H1 (cell line): ENCODE measurements at regions not wholly inside any gene's neighbourhood (a gene's known extent, or its start where the extent isn't known, plus 50 kb on each side); places are given as distances from the start of the nearest gene placed in this dataset.

Experiments used
- CTCF ChIA-PET: fragments of 300-600 bp; sonication (Branson Sonifier 250); formaldehyde crosslinking; loops from one replicate; lab custom pipeline; 2021; ENCODE audit not compliant: partially characterized antibody; lab: Charles Lee
- POLR2A ChIA-PET: fragments of 300-600 bp; sonication (Branson Sonifier 250); formaldehyde crosslinking; loops from one replicate; lab custom pipeline; 2021; ENCODE audit warnings: inconsistent platforms; ENCODE audit not compliant: partially characterized antibody; lab: Charles Lee
- DNase-seq, 2 experiments: peaks; one replicate each; pipeline versions ENCODE4 v3.0.0 to v3.0.0-alpha.2; 2010 to 2022; ENCODE audit warnings: low spot score in 2 of 2, low read depth in 1 of 2, mixed read lengths in 1 of 2
- FAIRE-seq: peaks from 2 replicates; lab custom pipeline; 2011; peaks lifted over from hg19 to GRCh38; lab: Jason Lieb, UNC
- H2AFZ ChIP-seq: 2 replicates; pipeline ENCODE4 v1.8.1; 2012; ENCODE audit warnings: low read length, inconsistent platforms
- H2AK5ac ChIP-seq: 2 replicates; pipeline ENCODE4 v1.6.1; 2013; ENCODE audit warnings: low read depth, low read length
- H2BK120ac ChIP-seq: replicated peaks from 2 replicates; pipeline ENCODE3; 2013; ENCODE audit warnings: low read depth, low read length, inconsistent platforms
- H2BK12ac ChIP-seq: 2 replicates; pipeline ENCODE4 v1.6.1; 2013; ENCODE audit warnings: low read depth, low read length
- H2BK15ac ChIP-seq: 2 replicates; pipeline ENCODE4 v1.6.1; 2013; ENCODE audit warnings: low read length
- H2BK20ac ChIP-seq: 2 replicates; pipeline ENCODE4 v1.6.1; 2013; ENCODE audit warnings: low read length
- H2BK5ac ChIP-seq: 2 replicates; pipeline ENCODE4 v1.6.1; 2013; ENCODE audit warnings: low read depth, low read length
- H3K14ac ChIP-seq: 2 replicates; pipeline ENCODE4 v1.6.1; 2013; ENCODE audit warnings: inconsistent platforms; ENCODE audit not compliant: insufficient read length
- H3K18ac ChIP-seq: 2 replicates; pipeline ENCODE4 v1.6.1; 2013; ENCODE audit warnings: low read length; ENCODE audit errors: extremely low read depth
- H3K23ac ChIP-seq: 2 replicates; pipeline ENCODE4 v1.6.1; 2013; ENCODE audit warnings: inconsistent platforms; ENCODE audit not compliant: insufficient read length
- H3K23me2 ChIP-seq: 2 replicates; pipeline ENCODE4 v1.6.1; 2013; ENCODE audit warnings: low read depth, low read length
- H3K27ac ChIP-seq: 2 replicates; pipeline ENCODE4 v1.6.1; 2011; ENCODE audit warnings: low read depth, low read length, inconsistent platforms
- H3K27me3 ChIP-seq, 4 experiments: replicated peaks in 1 of 4; 1 replicate in 1 of 4; 2 replicates in 3 of 4; pipeline versions ENCODE4 v1.6.1 to v1.8.1; 2011 to 2013; ENCODE audit warnings: low read length in 3 of 4, mild to moderate bottlenecking in 3 of 4, inconsistent platforms in 2 of 4, mixed read lengths in 2 of 4, moderate library complexity in 1 of 4; ENCODE audit not compliant: control insufficient read depth in 3 of 4, insufficient read depth in 3 of 4; ENCODE audit errors: extremely low read depth in 1 of 4
- H3K36me3 ChIP-seq, 4 experiments: 2 replicates each; pipeline versions ENCODE4 v1.6.1 to v1.8.1; 2011 to 2013; ENCODE audit warnings: mild to moderate bottlenecking in 4 of 4, low read length in 3 of 4, moderate library complexity in 2 of 4, control low read depth in 1 of 4, inconsistent platforms in 1 of 4; ENCODE audit not compliant: insufficient read depth in 4 of 4, control insufficient read depth in 2 of 4
- H3K4ac ChIP-seq: replicated peaks from 2 replicates; pipeline ENCODE3; 2013; ENCODE audit warnings: low read length, low read depth, mixed read lengths, inconsistent platforms; ENCODE audit not compliant: insufficient read length
- H3K4me1 ChIP-seq, 4 experiments: replicated peaks in 1 of 4; 1 replicate in 1 of 4; 2 replicates in 3 of 4; pipeline versions ENCODE4 v1.6.1 to v1.8.1; 2011 to 2013; ENCODE audit warnings: low read length in 3 of 4, inconsistent platforms in 2 of 4, mixed read lengths in 1 of 4; ENCODE audit not compliant: insufficient read depth in 4 of 4, control insufficient read depth in 3 of 4
- H3K4me2 ChIP-seq, 2 experiments: 2 replicates each; pipeline versions ENCODE4 v1.6.1 to v1.8.1; 2011 to 2013; ENCODE audit warnings: low read depth in 2 of 2, low read length in 2 of 2, control low read depth in 1 of 2, inconsistent platforms in 1 of 2, mild to moderate bottlenecking in 1 of 2; ENCODE audit not compliant: insufficient read depth in 1 of 2
- H3K4me3 ChIP-seq, 4 experiments: fragments of 200-600, 300-600 bp in 1 of 4; sonication (generic), shearing (Covaris generic), sonication (Bioruptor Twin) in 1 of 4; 2 replicates each; pipeline versions ENCODE4 v1.5.1 to v1.8.1; 2011 to 2016; ENCODE audit warnings: low read length in 4 of 4, low read depth in 3 of 4, control low read depth in 2 of 4, inconsistent platforms in 2 of 4, mild to moderate bottlenecking in 2 of 4, mixed read lengths in 1 of 4, moderate library complexity in 1 of 4; ENCODE audit not compliant: insufficient read depth in 2 of 4; ENCODE audit errors: extremely low read depth in 1 of 4
- H3K56ac ChIP-seq: replicated peaks from 2 replicates; pipeline ENCODE3; 2013; ENCODE audit warnings: low read depth, mild to moderate bottlenecking, mixed read lengths, low read length, inconsistent platforms; ENCODE audit not compliant: insufficient read length
- H3K79me1 ChIP-seq: 2 replicates; pipeline ENCODE4 v1.6.1; 2013; ENCODE audit warnings: low read depth, low read length, control low read depth
- H3K79me2 ChIP-seq, 2 experiments: 2 replicates each; pipeline versions ENCODE4 v1.6.1 to v1.8.1; 2012 to 2013; ENCODE audit warnings: low read length in 2 of 2, mild to moderate bottlenecking in 2 of 2, inconsistent platforms in 1 of 2; ENCODE audit not compliant: insufficient read depth in 2 of 2, control insufficient read depth in 1 of 2
- H3K9ac ChIP-seq, 4 experiments: replicated peaks in 1 of 4; 1 replicate in 1 of 4; 2 replicates in 3 of 4; pipeline versions ENCODE4 v1.6.1 to v1.8.1; 2011 to 2013; ENCODE audit warnings: low read depth in 3 of 4, low read length in 3 of 4, control low read depth in 2 of 4, mild to moderate bottlenecking in 2 of 4, moderate library complexity in 2 of 4, inconsistent platforms in 1 of 4; ENCODE audit errors: extremely low read depth in 1 of 4
- H3K9me3 ChIP-seq, 2 experiments: 2 replicates each; pipeline versions ENCODE4 v1.6.1 to v1.8.1; 2012 to 2013; ENCODE audit warnings: mild to moderate bottlenecking in 2 of 2, moderate library complexity in 2 of 2, control low read depth in 1 of 2, inconsistent platforms in 1 of 2, low read depth in 1 of 2, low read length in 1 of 2, mixed read lengths in 1 of 2; ENCODE audit not compliant: insufficient read depth in 2 of 2
- H4K20me1 ChIP-seq, 2 experiments: replicated peaks in 1 of 2; 2 replicates each; pipeline versions ENCODE3 to v1.8.1; 2011 to 2013; ENCODE audit warnings: inconsistent platforms in 2 of 2, low read length in 2 of 2, mild to moderate bottlenecking in 1 of 2; ENCODE audit not compliant: insufficient read depth in 2 of 2, control insufficient read depth in 1 of 2
- H4K5ac ChIP-seq: 2 replicates; pipeline ENCODE4 v1.6.1; 2013; ENCODE audit warnings: low read length, low read depth, mixed read lengths, inconsistent platforms; ENCODE audit not compliant: insufficient read length
- H4K8ac ChIP-seq: 2 replicates; pipeline ENCODE4 v1.8.0; 2013; ENCODE audit warnings: mild to moderate bottlenecking, moderate library complexity, low read length, inconsistent platforms; ENCODE audit not compliant: insufficient read depth; ENCODE audit errors: extremely low read depth
- H4K91ac ChIP-seq: replicated peaks from 2 replicates; pipeline ENCODE3; 2013; ENCODE audit warnings: low read length, mixed read lengths, inconsistent platforms; ENCODE audit not compliant: insufficient read length
- CTBP2 ChIP-seq: IDR thresholded peaks from 2 replicates; pipeline ENCODE4 v1.7.0; 2011; ENCODE audit warnings: borderline replicate concordance, mild to moderate bottlenecking, moderate library complexity, mixed read lengths, low read length; ENCODE audit not compliant: insufficient read depth, insufficient read length
- NRF1 ChIP-seq: IDR thresholded peaks from 2 replicates; pipeline ENCODE4 v1.6.1; 2011; ENCODE audit warnings: mild to moderate bottlenecking, low read depth, low read length, improper control_type of control experiment
- POU5F1 ChIP-seq: IDR thresholded peaks from 2 replicates; pipeline ENCODE4 v1.6.1; 2011; ENCODE audit warnings: low read depth, mild to moderate bottlenecking, low read length, moderate library complexity
- SIN3A ChIP-seq, 2 experiments: IDR thresholded peaks in 1 of 2; conservative IDR thresholded peaks in 1 of 2; 2 replicates each; pipeline ENCODE4 v1.6.1; 2011 to 2012; ENCODE audit warnings: low read length in 2 of 2, improper control_type of control experiment in 1 of 2, low read depth in 1 of 2, mild to moderate bottlenecking in 1 of 2
- WGBS, 2 experiments: shearing (Covaris generic) in 1 of 2; methylation state at CpG; one replicate each; pipeline versions ENCODE4 v1.1.6 to v1.1.7; 2013 to 2015; ENCODE audit warnings: low lambda C conversion rate in 2 of 2, mixed read lengths in 2 of 2, inconsistent platforms in 1 of 2, low coverage in 1 of 2, missing lambda C conversion rate in 1 of 2; ENCODE audit not compliant: insufficient replicate concordance in 2 of 2, insufficient coverage in 1 of 2, insufficient read length in 1 of 2; ENCODE audit errors: extremely low coverage in 1 of 2, missing lambda C conversion rate in 1 of 2; 5-methylcytosine and 5-hydroxymethylcytosine counted together

DNA sequence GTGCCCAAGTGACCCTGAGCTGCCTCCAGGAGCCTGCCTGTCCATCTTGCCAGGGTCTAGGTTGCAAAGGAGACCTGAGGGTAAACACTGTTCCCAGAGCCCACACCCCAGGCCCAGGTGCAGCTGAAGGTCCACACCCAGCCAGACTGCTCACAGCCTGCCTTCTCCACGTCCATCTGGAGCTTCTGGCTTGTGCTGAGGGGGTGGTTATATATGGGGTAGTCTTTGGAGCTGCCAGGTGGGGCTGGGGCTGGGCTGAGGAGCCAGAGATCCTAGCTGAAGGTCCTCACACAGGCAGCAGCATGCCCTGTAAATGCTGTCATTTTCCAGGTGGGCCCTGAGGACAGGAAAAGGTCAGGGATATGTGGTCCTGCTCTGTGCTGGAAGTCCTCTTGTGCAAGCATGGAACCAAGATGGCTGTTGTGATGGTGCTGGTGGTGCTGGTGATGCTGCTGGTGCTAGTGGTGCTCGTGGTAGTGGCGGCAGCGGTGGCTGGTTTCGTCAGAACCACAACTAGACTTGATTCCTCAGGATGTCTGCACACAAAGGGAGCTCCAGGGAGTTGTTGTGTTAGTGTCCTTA, 182.7 kb downstream of the MATN1 start:
- WGBS, 2 experiments, result 65% methylated on average over 5 of the region's 5 CpGs; no CpG with 5 or more reads in 1 of the 2 experiments
- H3K4me3 ChIP-seq, result no peak overlapping the region
- no peak overlapping the region for H3K23ac ChIP-seq
- H3K9me3 ChIP-seq, result peaks cover 0 to 3% of the 10 kb centered on the region in 2 experiments; a peak in 1 of 4 replicates
- no peak overlapping the region for H3K9ac ChIP-seq
- H3K23me2 ChIP-seq, result no peaks in the 10 kb centered on the region
- no peak overlapping the region for H4K5ac ChIP-seq
- no peak overlapping the region for H4K8ac ChIP-seq
- no peak overlapping the region for H2BK15ac ChIP-seq
- H3K27ac ChIP-seq, result no peak overlapping the region
- H4K91ac ChIP-seq, result no peak overlapping the region
- CTCF ChIA-PET, result interaction anchor here (0.9 kb wide), 1 partner anchor 29 kb away, joined by 3 read pairs; no protein-coding TSS in a partner anchor
- H3K79me1 ChIP-seq, result no peaks in the 10 kb centered on the region
- H2BK12ac ChIP-seq, result no peak overlapping the region
- H3K4ac ChIP-seq, result no peak overlapping the region
- no peak overlapping the region for H2BK20ac ChIP-seq
- no peaks in the 10 kb centered on the region for H3K36me3 ChIP-seq
- TF ChIP-seq SIN3A (conservative IDR thresholded peaks at IDR 0.05 in 1 of 2, IDR thresholded peaks at IDR 0.05 in 1 of 2; ENCODE audit: low read depth in 1 of 2, low read length in 2 of 2) (no peak), POU5F1 (no peak), CTBP2 (no peak), NRF1 (no peak)
- H3K4me2 ChIP-seq, result no peak overlapping the region
- H4K20me1 ChIP-seq, result no peaks in the 10 kb centered on the region
- no peak for FAIRE-seq
- no peaks in the 10 kb centered on the region for H3K79me2 ChIP-seq
- no peak overlapping the region for H3K18ac ChIP-seq
- POLR2A ChIA-PET, result no interaction called here
- no peak overlapping the region for H3K56ac ChIP-seq
- H2BK5ac ChIP-seq, result no peak overlapping the region
- H2BK120ac ChIP-seq, result no peak overlapping the region
- no peak for DNase-seq
- no peak overlapping the region for H2AK5ac ChIP-seq
- no peaks in the 10 kb centered on the region; a peak in 1 of 7 replicates for H3K4me1 ChIP-seq
- no peaks in the 10 kb centered on the region; a peak in 1 of 7 replicates for H3K27me3 ChIP-seq
- no peak overlapping the region for H2AFZ ChIP-seq
- H3K14ac ChIP-seq, result no peak overlapping the region
